ENCODE measurements at regions not wholly inside any gene's neighbourhood (a gene's known extent, or its start where the extent isn't known, plus 50 kb on each side); places are given as distances from the start of the nearest gene placed in this dataset.

GRCh38 chr5:119852140-119852539, 222.8 kb downstream of the FAM170A start (continued):
- TF ChIP-seq ARID4A (CRISPR knock-in tag; IDR thresholded peaks at IDR 0.05; ENCODE audit: borderline replicate concordance) (no peak), ZNF766 (CRISPR knock-in tag; IDR thresholded peaks at IDR 0.05; ENCODE audit: borderline replicate concordance) (no peak), LCORL (IDR thresholded peaks at IDR 0.05) (no peak), LCORL (CRISPR knock-in tag; IDR thresholded peaks at IDR 0.05) (peak; percentile 45; the same call in 1 of the 2 replicates), ZNF274 (CRISPR knock-in tag; IDR thresholded peaks at IDR 0.05) (no peak), SRY (CRISPR knock-in tag; IDR thresholded peaks at IDR 0.05) (no peak), CEBPG (CRISPR knock-in tag; IDR thresholded peaks at IDR 0.05) (no peak), RXRB (CRISPR knock-in tag; IDR thresholded peaks at IDR 0.05; ENCODE audit: borderline replicate concordance) (peak; percentile 71), ZNF598 (CRISPR knock-in tag; IDR thresholded peaks at IDR 0.05; ENCODE audit: borderline replicate concordance) (no peak), GPBP1L1 (CRISPR knock-in tag; IDR thresholded peaks at IDR 0.05) (no peak), ZNF562 (CRISPR knock-in tag; IDR thresholded peaks at IDR 0.05; ENCODE audit: borderline replicate concordance) (no peak), POLR2G (IDR thresholded peaks at IDR 0.05; ENCODE audit: low read depth, low read length) (no peak), ZFP36L1 (CRISPR knock-in tag; IDR thresholded peaks at IDR 0.05) (no peak), ZNF891 (CRISPR knock-in tag; IDR thresholded peaks at IDR 0.05) (no peak), EP300 (IDR thresholded peaks at IDR 0.05; ENCODE audit: low read depth in 2 of 2, low read length in 2 of 2) (peak in 1 of 2 experiments; percentile 68; a peak in 2 of 4 replicates), EP300 (CRISPR knock-in tag; IDR thresholded peaks at IDR 0.05; ENCODE audit: borderline replicate concordance) (no peak), DMTF1 (CRISPR knock-in tag; IDR thresholded peaks at IDR 0.05) (no peak), MEF2D (CRISPR knock-in tag; IDR thresholded peaks at IDR 0.05) (no peak), TMF1 (CRISPR knock-in tag; IDR thresholded peaks at IDR 0.05; ENCODE audit: low read depth) (no peak), AGO2 (optimal IDR thresholded peaks at IDR 0.05; ENCODE audit: low read depth, low read length) (no peak), BRCA1 (CRISPR knock-in tag; IDR thresholded peaks at IDR 0.05) (no peak), FOXA1 (IDR thresholded peaks at IDR 0.05) (no peak), FOXA1 (CRISPR knock-in tag; IDR thresholded peaks at IDR 0.05) (peak; percentile 45), ZNF232 (CRISPR knock-in tag; IDR thresholded peaks at IDR 0.05; ENCODE audit: borderline replicate concordance) (no peak), PRMT3 (CRISPR knock-in tag; IDR thresholded peaks at IDR 0.05; ENCODE audit: borderline replicate concordance, low read depth) (no peak), HNRNPH1 (optimal IDR thresholded peaks at IDR 0.05; ENCODE audit: low read depth, low read length) (no peak)

Data from HepG2 (cell line).